ENCODE measurements at regions not wholly inside any gene's neighbourhood (a gene's known extent, or its start where the extent isn't known, plus 50 kb on each side); places are given as distances from the start of the nearest gene placed in this dataset.
"Not testable (repeated sequence)": the region's sequence is repeated elsewhere in the genome, so short reads cannot be mapped to it uniquely, and the experiment has no call there.

- not testable (repeated sequence) for H3K79me1 ChIP-seq (ENCODE audit: insufficient read depth, low read depth, low read length, poor library complexity, severe bottlenecking); H2AK5ac ChIP-seq (ENCODE audit: insufficient read length, low read length); H2BK12ac ChIP-seq (ENCODE audit: insufficient read length, low read depth, low read length); H4K91ac ChIP-seq (ENCODE audit: insufficient read length, low read depth, low read length); DNase-seq; H3K14ac ChIP-seq (ENCODE audit: insufficient read depth, low read length); H4K8ac ChIP-seq (replicated peaks; ENCODE audit: insufficient read length, low read depth, low read length); H2BK15ac ChIP-seq (ENCODE audit: low read depth, low read length); H4K5ac ChIP-seq (ENCODE audit: insufficient read length, low read depth, low read length); H2BK20ac ChIP-seq (ENCODE audit: low read depth, low read length, poor library complexity, severe bottlenecking); H3K18ac ChIP-seq (ENCODE audit: insufficient read length, low read depth, low read length); H3K23me2 ChIP-seq (ENCODE audit: insufficient read length, low read depth, low read length, poor library complexity, severe bottlenecking); H3K4me1 ChIP-seq (ENCODE audit: insufficient read depth, low read length); H3K27me3 ChIP-seq (ENCODE audit: insufficient read depth, low read length); H3K9ac ChIP-seq (ENCODE audit: extremely low read depth, insufficient read length, low read length); H2BK120ac ChIP-seq (ENCODE audit: low read depth, low read length, poor library complexity, severe bottlenecking); H2BK5ac ChIP-seq (ENCODE audit: insufficient read length, low read length); H3T11ph ChIP-seq (ENCODE audit: low read length); H3K4me3 Mint-ChIP-seq; H3K56ac ChIP-seq (ENCODE audit: insufficient read length, low read depth, low read length); H3K27ac Mint-ChIP-seq; H3K23ac ChIP-seq (ENCODE audit: insufficient read length, low read depth, low read length); H2AFZ ChIP-seq (ENCODE audit: low read length); H3K4me2 ChIP-seq (ENCODE audit: insufficient read depth, insufficient read length, low read length); H3K27ac ChIP-seq (ENCODE audit: insufficient read length, low read depth, low read length); H3K4ac ChIP-seq (ENCODE audit: low read depth, low read length); H4K20me1 ChIP-seq (ENCODE audit: control insufficient read depth, insufficient read depth, insufficient read length); H3K27me3 Mint-ChIP-seq (ENCODE audit: low read depth); H3K79me2 ChIP-seq (ENCODE audit: insufficient read depth, low read length); H3K9me3 ChIP-seq (ENCODE audit: control insufficient read depth, low read depth, low read length)
- peaks cover 12 to 15% of the 10 kb centered on the region in 2 experiments for H3K4me1 Mint-ChIP-seq
- WGBS (ENCODE audit: extremely low coverage, insufficient read length, low lambda C conversion rate): no CpG with 5 or more reads among the region's 2 CpGs
- peaks cover 22 to 54% (median 24%) of the 10 kb centered on the region in 3 experiments for H3K36me3 Mint-ChIP-seq (ENCODE audit: insufficient read depth in 1 of 3, low read depth in 3 of 3)
- H3K9me3 Mint-ChIP-seq: peaks cover 41 to 42% of the 10 kb centered on the region in 2 experiments
Measured at GRCh38 chr6:27014053-27014452, 233.4 kb upstream of the PRSS16 start.
